Mesendoderm (in vitro differentiated cells): ENCODE measurements at regions not wholly inside any gene's neighbourhood (a gene's known extent, or its start where the extent isn't known, plus 50 kb on each side); places are given as distances from the start of the nearest gene placed in this dataset.

Source experiments
- DNase-seq: peaks from one replicate; pipeline ENCODE4 v3.0.0; 2013
- H2AK5ac ChIP-seq: 2 replicates; pipeline ENCODE4 v1.6.1; 2013; ENCODE audit warnings: low read length, inconsistent platforms
- H2BK120ac ChIP-seq: 2 replicates; pipeline ENCODE4 v1.6.1; 2013; ENCODE audit warnings: low read depth, mild to moderate bottlenecking, low read length, moderate library complexity, mixed read lengths
- H2BK15ac ChIP-seq: replicated peaks from 2 replicates; pipeline ENCODE4 v1.6.1; 2013; ENCODE audit warnings: low read depth, mild to moderate bottlenecking, moderate library complexity
- H2BK5ac ChIP-seq: 2 replicates; pipeline ENCODE4 v1.6.1; 2013; ENCODE audit warnings: low read length, inconsistent platforms
- H3K18ac ChIP-seq: 2 replicates; pipeline ENCODE4 v1.6.1; 2013; ENCODE audit warnings: mild to moderate bottlenecking, low read length, mixed read lengths
- H3K23ac ChIP-seq: one replicate; pipeline ENCODE4 v1.6.1; 2013; ENCODE audit warnings: low read length
- H3K27ac ChIP-seq: 2 replicates; pipeline ENCODE4 v1.5.1; 2013; ENCODE audit warnings: low read depth, mild to moderate bottlenecking, inconsistent platforms, low read length, moderate library complexity
- H3K27me3 ChIP-seq: 2 replicates; pipeline ENCODE4 v1.6.1; 2013; ENCODE audit warnings: low read length, control low read depth, mild to moderate bottlenecking, inconsistent platforms; ENCODE audit not compliant: insufficient read depth, poor library complexity
- H3K36me3 ChIP-seq: 2 replicates; pipeline ENCODE4 v1.6.1; 2013; ENCODE audit warnings: low read length, inconsistent platforms; ENCODE audit not compliant: control insufficient read depth, insufficient read depth
- H3K4ac ChIP-seq: one replicate; pipeline ENCODE4 v1.6.1; 2013; ENCODE audit warnings: low read depth, mild to moderate bottlenecking, low read length, moderate library complexity
- H3K4me1 ChIP-seq: 2 replicates; pipeline ENCODE4 v1.6.1; 2013; ENCODE audit warnings: low read depth, low read length, inconsistent platforms; ENCODE audit not compliant: control insufficient read depth
- H3K4me2 ChIP-seq: 2 replicates; pipeline ENCODE4 v1.6.1; 2013; ENCODE audit warnings: low read length
- H3K4me3 ChIP-seq: 2 replicates; pipeline ENCODE4 v1.5.1; 2013; ENCODE audit warnings: mild to moderate bottlenecking, low read length
- H3K56ac ChIP-seq: one replicate; pipeline ENCODE4 v1.6.1; 2013; ENCODE audit warnings: low read length
- H3K79me1 ChIP-seq: 2 replicates; pipeline ENCODE4 v1.6.1; 2013; ENCODE audit warnings: low read length, inconsistent platforms
- H3K79me2 ChIP-seq: 2 replicates; pipeline ENCODE4 v1.6.1; 2013; ENCODE audit warnings: mild to moderate bottlenecking, low read length; ENCODE audit not compliant: control insufficient read depth, insufficient read depth
- H3K9ac ChIP-seq: 2 replicates; pipeline ENCODE4 v1.6.1; 2013; ENCODE audit warnings: low read length, inconsistent platforms
- H4K5ac ChIP-seq: one replicate; pipeline ENCODE4 v1.6.1; 2013; ENCODE audit warnings: low read length
- H4K8ac ChIP-seq: one replicate; pipeline ENCODE4 v1.6.1; 2013; ENCODE audit warnings: low read depth, mild to moderate bottlenecking, control low read depth, low read length, moderate library complexity
- WGBS: extraction: QIAGEN DNeasy Blood & Tissue Kit; methylation state at CpG from one replicate; pipeline ENCODE4 v1.1.7; 2013; ENCODE audit warnings: low lambda C conversion rate, missing lambda C conversion rate; ENCODE audit not compliant: insufficient coverage; ENCODE audit errors: extremely low coverage; 5-methylcytosine and 5-hydroxymethylcytosine counted together

DNA sequence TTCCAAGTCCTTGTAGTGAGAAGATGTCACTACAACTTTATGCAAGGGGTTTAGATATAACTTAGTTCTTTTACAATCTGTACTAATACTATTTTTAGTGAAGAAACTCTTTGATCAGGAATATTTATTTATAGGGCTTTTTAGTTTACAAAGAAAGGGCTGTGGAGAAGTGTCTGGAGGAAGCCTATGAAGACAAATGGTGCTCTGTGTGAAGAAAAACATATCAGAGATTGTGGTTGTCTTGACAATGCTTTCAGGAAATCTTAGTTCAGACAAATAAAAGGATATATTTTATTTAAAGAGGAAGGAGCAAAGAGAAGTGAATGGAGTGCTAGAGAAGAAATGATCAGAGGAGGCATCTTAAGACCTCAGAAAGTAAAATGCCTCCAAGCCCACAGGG lies 824.9 kb downstream of the DCDC2C start:
- Histone ChIP-seq H3K18ac (no peak overlapping the region), H3K9ac (no peak overlapping the region), H3K4me3 (no peak overlapping the region), H2BK15ac (no peak overlapping the region), H3K27me3 (no peaks in the 10 kb centered on the region), H3K79me1 (no peaks in the 10 kb centered on the region), H2BK120ac (no peak overlapping the region), H3K56ac (no peak overlapping the region), H2AK5ac (no peak overlapping the region), H3K4me1 (no peaks in the 10 kb centered on the region), H4K8ac (no peak overlapping the region), H3K4me2 (no peak overlapping the region), H3K27ac (no peak overlapping the region), H3K79me2 (no peaks in the 10 kb centered on the region), H3K4ac (no peak overlapping the region), H3K23ac (no peak overlapping the region), H4K5ac (no peak overlapping the region), H2BK5ac (no peak overlapping the region), H3K36me3 (no peaks in the 10 kb centered on the region)
- no peak for DNase-seq

DNA sequence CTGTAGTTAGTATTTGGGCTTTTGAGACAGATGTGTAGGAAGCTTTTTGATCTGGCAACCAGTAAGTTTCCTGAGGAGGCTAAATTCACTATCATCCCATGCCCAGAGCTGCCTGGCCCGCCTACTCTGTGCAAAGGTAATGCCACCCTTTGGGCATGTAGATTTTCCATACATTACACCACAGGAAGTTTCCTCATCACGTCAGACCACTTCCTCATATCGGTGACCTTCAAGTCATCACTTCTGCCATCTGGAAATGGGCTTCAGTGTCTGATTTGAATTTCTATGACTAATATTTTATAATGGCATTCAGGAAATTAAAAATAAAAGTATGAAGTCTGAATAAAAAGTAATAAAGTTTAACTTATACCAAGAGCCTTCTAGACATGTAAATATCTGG lies 825.4 kb downstream of the DCDC2C start:
- H3K18ac ChIP-seq: no peak overlapping the region
- H2BK5ac ChIP-seq: no peak overlapping the region
- H3K79me2 ChIP-seq: no peaks in the 10 kb centered on the region
- no CpG with 5 or more reads among the region's 3 CpGs for WGBS
- no peak overlapping the region for H3K27ac ChIP-seq
- H3K36me3 ChIP-seq: no peaks in the 10 kb centered on the region
- no peak overlapping the region for H3K4ac ChIP-seq
- no peaks in the 10 kb centered on the region for H3K4me1 ChIP-seq
- H3K4me3 ChIP-seq: no peak overlapping the region
- no peaks in the 10 kb centered on the region for H3K27me3 ChIP-seq
- H3K9ac ChIP-seq: no peak overlapping the region
- H3K79me1 ChIP-seq: no peaks in the 10 kb centered on the region
- no peak overlapping the region for H3K4me2 ChIP-seq
- H3K56ac ChIP-seq: no peak overlapping the region
- DNase-seq: no peak
- no peak overlapping the region for H2BK120ac ChIP-seq
- no peak overlapping the region for H2BK15ac ChIP-seq
- no peak overlapping the region for H4K8ac ChIP-seq
- H2AK5ac ChIP-seq: no peak overlapping the region
- H4K5ac ChIP-seq: no peak overlapping the region
- H3K23ac ChIP-seq: no peak overlapping the region

DNA sequence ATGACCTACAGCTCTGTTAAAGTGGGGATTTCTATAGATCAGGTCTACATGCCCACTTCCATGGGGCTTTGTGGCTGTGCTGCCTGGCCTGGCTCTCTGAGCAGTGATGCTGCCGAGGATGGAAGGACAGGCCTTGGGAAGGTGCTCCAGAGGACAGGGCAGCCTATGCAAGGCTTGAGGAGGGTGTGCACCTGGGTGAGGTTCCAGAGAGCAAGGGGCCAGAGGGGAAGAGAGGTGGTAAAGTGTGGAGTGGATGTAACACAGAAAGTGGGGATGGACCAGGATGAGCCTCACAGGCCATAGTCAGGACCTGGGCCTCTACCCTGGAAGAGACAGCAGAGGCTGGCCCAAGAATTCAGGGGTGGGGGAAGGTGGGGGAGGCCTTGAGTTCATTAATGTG lies 826.4 kb downstream of the DCDC2C start:
- Histone ChIP-seq H3K79me2 (no peaks in the 10 kb centered on the region), H3K4me3 (no peak overlapping the region), H3K79me1 (no peaks in the 10 kb centered on the region), H3K56ac (no peak overlapping the region), H3K27ac (no peak overlapping the region), H3K4ac (no peak overlapping the region), H2BK120ac (no peak overlapping the region), H3K27me3 (no peaks in the 10 kb centered on the region), H3K18ac (no peak overlapping the region), H3K23ac (no peak overlapping the region), H4K8ac (no peak overlapping the region), H4K5ac (no peak overlapping the region), H3K9ac (no peak overlapping the region), H3K4me1 (no peaks in the 10 kb centered on the region), H2BK15ac (no peak overlapping the region), H3K4me2 (no peak overlapping the region), H2AK5ac (no peak overlapping the region), H3K36me3 (no peaks in the 10 kb centered on the region), H2BK5ac (no peak overlapping the region)
- no peak for DNase-seq
- WGBS: no CpG with 5 or more reads among the region's 1 CpG

DNA sequence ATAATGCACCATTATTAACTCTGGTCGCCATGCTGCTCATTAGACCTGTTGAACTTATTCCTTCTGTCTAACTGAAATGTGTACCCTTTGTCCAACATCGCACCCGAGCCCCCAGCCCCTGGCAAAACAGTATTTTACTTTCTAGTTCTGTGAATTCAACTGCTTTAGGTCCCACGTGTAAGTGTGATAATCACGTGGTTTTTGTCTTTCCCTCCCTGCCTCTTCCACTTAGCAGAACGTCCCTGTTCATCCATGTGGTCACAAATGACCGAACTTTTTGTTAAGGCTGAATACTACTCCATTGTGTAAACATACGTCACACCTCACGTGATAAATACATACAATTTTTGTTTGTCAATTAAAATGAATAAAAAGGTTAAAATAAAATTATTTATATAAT lies 826.9 kb downstream of the DCDC2C start:
- no peak overlapping the region for H3K23ac ChIP-seq
- no peak overlapping the region for H2AK5ac ChIP-seq
- no peaks in the 10 kb centered on the region for H3K79me2 ChIP-seq
- H2BK120ac ChIP-seq: no peak overlapping the region
- WGBS: no CpG with 5 or more reads among the region's 9 CpGs
- H3K27ac ChIP-seq: no peak overlapping the region
- H3K79me1 ChIP-seq: no peaks in the 10 kb centered on the region
- H3K4me3 ChIP-seq: no peak overlapping the region
- no peak overlapping the region for H3K18ac ChIP-seq
- no peak overlapping the region for H3K4me2 ChIP-seq
- H3K4ac ChIP-seq: no peak overlapping the region
- no peak overlapping the region for H3K9ac ChIP-seq
- no peak overlapping the region for H2BK15ac ChIP-seq
- H3K56ac ChIP-seq: no peak overlapping the region
- H3K36me3 ChIP-seq: no peaks in the 10 kb centered on the region
- DNase-seq: no peak
- no peak overlapping the region for H2BK5ac ChIP-seq
- no peaks in the 10 kb centered on the region for H3K27me3 ChIP-seq
- H3K4me1 ChIP-seq: no peaks in the 10 kb centered on the region
- no peak overlapping the region for H4K8ac ChIP-seq
- H4K5ac ChIP-seq: no peak overlapping the region

DNA sequence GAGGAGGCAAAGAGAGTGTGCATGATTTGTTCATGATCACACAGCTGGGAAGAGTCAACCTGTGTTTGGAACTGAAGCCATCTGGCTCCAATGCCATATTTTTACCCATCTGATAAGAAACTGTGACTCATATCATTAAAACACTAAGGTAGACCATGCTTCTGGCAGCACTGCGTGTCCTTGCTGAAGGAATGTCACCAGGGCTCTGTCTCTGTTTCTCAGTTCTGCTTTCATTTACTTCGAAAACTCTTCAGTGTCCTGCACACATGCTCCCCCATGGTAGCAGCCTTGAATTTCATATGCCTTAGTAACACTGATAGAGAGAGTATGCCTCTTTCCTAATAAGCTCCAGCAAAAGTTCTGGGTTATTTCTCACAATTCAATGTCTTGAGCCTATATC lies 830.4 kb downstream of the DCDC2C start:
- H2BK15ac ChIP-seq: no peak overlapping the region
- H3K4me2 ChIP-seq: no peak overlapping the region
- H3K79me1 ChIP-seq: no peaks in the 10 kb centered on the region
- no peak overlapping the region for H3K4ac ChIP-seq
- no peak overlapping the region for H3K18ac ChIP-seq
- no peak overlapping the region for H4K5ac ChIP-seq
- H3K36me3 ChIP-seq: no peaks in the 10 kb centered on the region
- no peak overlapping the region for H3K9ac ChIP-seq
- no peak overlapping the region for H2BK5ac ChIP-seq
- H2BK120ac ChIP-seq: no peak overlapping the region
- DNase-seq: no peak
- H3K56ac ChIP-seq: no peak overlapping the region
- WGBS: no CpG with 5 or more reads among the region's 2 CpGs
- no peak overlapping the region for H4K8ac ChIP-seq
- no peaks in the 10 kb centered on the region for H3K79me2 ChIP-seq
- no peak overlapping the region for H3K23ac ChIP-seq
- H2AK5ac ChIP-seq: no peak overlapping the region
- H3K4me3 ChIP-seq: no peak overlapping the region
- H3K27ac ChIP-seq: no peak overlapping the region
- H3K27me3 ChIP-seq: no peaks in the 10 kb centered on the region
- no peaks in the 10 kb centered on the region for H3K4me1 ChIP-seq

DNA sequence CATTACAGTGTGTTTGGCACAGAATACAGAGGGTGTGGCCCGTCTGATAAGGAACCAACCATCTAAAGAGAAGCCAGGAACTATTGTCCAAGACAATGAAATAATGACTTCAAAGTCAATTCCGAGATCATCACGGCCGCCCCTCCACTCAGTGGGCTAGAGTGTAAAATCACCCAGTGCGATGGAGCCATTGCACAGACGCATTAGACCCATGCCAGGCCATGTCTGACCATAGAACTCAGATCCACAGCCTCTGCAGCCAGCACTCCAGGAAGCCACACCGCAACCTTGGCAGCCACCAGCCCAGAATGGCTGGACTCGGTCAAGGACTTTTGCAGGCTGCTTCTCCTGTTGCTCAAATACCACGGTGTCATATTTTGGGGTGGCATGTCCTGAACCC lies 835.7 kb downstream of the DCDC2C start:
- Histone ChIP-seq H3K23ac (no peak overlapping the region), H3K36me3 (no peaks in the 10 kb centered on the region), H3K27me3 (no peaks in the 10 kb centered on the region), H3K4me2 (no peak overlapping the region), H3K4ac (no peak overlapping the region), H2BK5ac (no peak overlapping the region), H3K79me2 (no peaks in the 10 kb centered on the region), H3K56ac (no peak overlapping the region), H3K4me3 (no peak overlapping the region), H2AK5ac (no peak overlapping the region), H4K5ac (no peak overlapping the region), H3K18ac (no peak overlapping the region), H3K27ac (no peak overlapping the region), H3K9ac (no peak overlapping the region), H2BK15ac (no peak overlapping the region), H3K79me1 (no peaks in the 10 kb centered on the region), H4K8ac (no peak overlapping the region), H2BK120ac (no peak overlapping the region), H3K4me1 (no peaks in the 10 kb centered on the region)
- WGBS: no CpG with 5 or more reads among the region's 9 CpGs
- DNase-seq: no peak
